SH-SY5Y (cell line): ENCODE measurements at regions not wholly inside any gene's neighbourhood (a gene's known extent, or its start where the extent isn't known, plus 50 kb on each side); places are given as distances from the start of the nearest gene placed in this dataset.

ENCODE experiments used
- GATA2 ChIP-seq: IDR thresholded peaks from 2 replicates; pipeline ENCODE4 v1.6.1; 2011; ENCODE audit warnings: mild to moderate bottlenecking, low read depth, low read length
- GATA3 ChIP-seq: IDR thresholded peaks from 2 replicates; pipeline ENCODE4 v1.6.1; 2011; ENCODE audit warnings: low read depth, mild to moderate bottlenecking, low read length, moderate library complexity

GRCh38 chr5:21684992-21685391 is 1168.2 kb downstream of the CDH12 start:
- TF ChIP-seq GATA3 (no peak), GATA2 (no peak)
